SK-N-SH (cell line): ENCODE measurements at regions not wholly inside any gene's neighbourhood (a gene's known extent, or its start where the extent isn't known, plus 50 kb on each side); places are given as distances from the start of the nearest gene placed in this dataset.

ENCODE experiments used
- CTCF ChIA-PET: fragments of 300-600, 350-600 bp; formaldehyde crosslinking; extraction: SDS; loops from one replicate; lab custom pipeline; 2021; lab: Yijun Ruan, JAX
- POLR2A ChIA-PET: fragments of 350-600 bp; sonication (Branson Sonifier 250); formaldehyde crosslinking; extraction: SDS; loops from one replicate; lab custom pipeline; 2020; ENCODE audit warnings: antibody characterized with exemption, inconsistent platforms; lab: Yijun Ruan, JAX
- DNase-seq: peaks from one replicate; pipeline ENCODE4 v3.0.0; 2012
- H2AFZ ChIP-seq: fragments of 200-600 bp; sonication (generic); 2 replicates; pipeline ENCODE4 v1.8.1; 2016; ENCODE audit warnings: antibody characterized with exemption, mild to moderate bottlenecking, low read depth
- H3F3A ChIP-seq: fragments of 200-600 bp; sonication (generic); replicated peaks from 2 replicates; pipeline ENCODE3; 2016; ENCODE audit warnings: antibody characterized with exemption, mild to moderate bottlenecking; ENCODE audit not compliant: insufficient read depth
- H3K27ac ChIP-seq, 2 experiments: fragments of 200-500 bp in 1 of 2; fragments of 200-600 bp in 1 of 2; sonication (Bioruptor generic) in 1 of 2; sonication (generic), shearing (Covaris generic) in 1 of 2; 2 replicates each; pipeline versions ENCODE4 v1.5.1 to v1.6.1; 2014 to 2016; ENCODE audit warnings: low read depth in 2 of 2, inconsistent platforms in 1 of 2, low read length in 1 of 2, mild to moderate bottlenecking in 1 of 2, mixed read lengths in 1 of 2
- H3K27me3 ChIP-seq: fragments of 200-600 bp; sonication (generic), shearing (Covaris generic); 2 replicates; pipeline ENCODE4 v1.6.1; 2016; ENCODE audit warnings: mixed run types; ENCODE audit not compliant: insufficient read depth
- H3K36me3 ChIP-seq, 2 experiments: fragments of 200-500 bp in 1 of 2; fragments of 200-600 bp in 1 of 2; sonication (Bioruptor generic) in 1 of 2; sonication (generic) in 1 of 2; replicated peaks in 1 of 2; 2 replicates each; pipeline versions ENCODE3 to v1.5.1; 2014 to 2016; ENCODE audit warnings: low read length in 1 of 2, mild to moderate bottlenecking in 1 of 2; ENCODE audit not compliant: insufficient read depth in 2 of 2, control insufficient read depth in 1 of 2
- H3K4me1 ChIP-seq, 2 experiments: fragments of 200-500 bp in 1 of 2; fragments of 200-600 bp in 1 of 2; sonication (Bioruptor generic) in 1 of 2; sonication (generic), shearing (Covaris generic) in 1 of 2; 2 replicates each; pipeline versions ENCODE4 v1.5.1 to v1.6.1; 2014 to 2016; ENCODE audit warnings: low read depth in 1 of 2, low read length in 1 of 2, mixed run types in 1 of 2; ENCODE audit not compliant: insufficient read depth in 2 of 2, control insufficient read depth in 1 of 2
- H3K4me2 ChIP-seq: fragments of 200-600 bp; sonication (generic), shearing (Covaris generic); 2 replicates; pipeline ENCODE4 v1.6.1; 2017; ENCODE audit warnings: mixed run types
- H3K4me3 ChIP-seq, 2 experiments: fragments of 200-500 bp in 1 of 2; fragments of 200-600 bp in 1 of 2; sonication (Bioruptor generic) in 1 of 2; sonication (generic), shearing (Covaris generic) in 1 of 2; 2 replicates each; pipeline versions ENCODE4 v1.5.1 to v1.8.1; 2014 to 2016; ENCODE audit warnings: low read depth in 2 of 2, inconsistent platforms in 1 of 2, low read length in 1 of 2, mild to moderate bottlenecking in 1 of 2, mixed read lengths in 1 of 2, moderate library complexity in 1 of 2
- H3K79me2 ChIP-seq: fragments of 200-600 bp; sonication (generic); 2 replicates; pipeline ENCODE4 v1.8.1; 2017; ENCODE audit warnings: mild to moderate bottlenecking; ENCODE audit not compliant: insufficient read depth
- H3K9ac ChIP-seq: fragments of 200-600 bp; sonication (generic); 2 replicates; pipeline ENCODE4 v1.6.1; 2017; ENCODE audit warnings: mixed run types
- H3K9me2 ChIP-seq: fragments of 200-600 bp; sonication (generic); 2 replicates; pipeline ENCODE4 v1.6.1; 2017; ENCODE audit warnings: mixed run types
- H3K9me3 ChIP-seq: fragments of 200-600 bp; sonication (generic); 2 replicates; pipeline ENCODE4 v1.6.1; 2017; ENCODE audit warnings: mixed run types, mild to moderate bottlenecking, moderate library complexity
- H4K20me1 ChIP-seq: fragments of 200-600 bp; sonication (generic); 2 replicates; pipeline ENCODE4 v1.6.1; 2017; ENCODE audit warnings: mild to moderate bottlenecking, mixed run types; ENCODE audit not compliant: insufficient read depth
- ELF1 ChIP-seq: IDR thresholded peaks from 2 replicates; pipeline ENCODE4 v1.4.0; 2012
- FOXJ3 ChIP-seq: sonication (generic); formaldehyde crosslinking; IDR thresholded peaks from 2 replicates; pipeline ENCODE4 v1.5.1; 2020; ENCODE audit warnings: mild to moderate bottlenecking, missing genetic modification reagents
- FOXM1 ChIP-seq: IDR thresholded peaks from 2 replicates; pipeline ENCODE4 v1.4.0; 2012; ENCODE audit warnings: low read depth, mild to moderate bottlenecking
- JUND ChIP-seq: IDR thresholded peaks from 2 replicates; pipeline ENCODE4 v1.4.0; 2012
- MXI1 ChIP-seq: IDR thresholded peaks from 2 replicates; pipeline ENCODE4 v1.6.1; 2012; ENCODE audit warnings: mild to moderate bottlenecking, low read depth, low read length, improper control_type of control experiment
- POLR2AphosphoS5 ChIP-seq: IDR thresholded peaks from 2 replicates; pipeline ENCODE4 v1.6.1; 2012; ENCODE audit warnings: low read depth, low read length
- RCOR1 ChIP-seq: fragments of 150-350 bp; IDR thresholded peaks from 2 replicates; pipeline ENCODE4 v1.6.1; 2017; ENCODE audit warnings: antibody characterized with exemption, low read length
- RXRA ChIP-seq: IDR thresholded peaks from 2 replicates; pipeline ENCODE4 v1.4.0; 2012; ENCODE audit warnings: low read depth, mild to moderate bottlenecking, borderline replicate concordance
- SIN3A ChIP-seq: IDR thresholded peaks from 2 replicates; pipeline ENCODE4 v1.6.1; 2012; ENCODE audit warnings: low read depth, mild to moderate bottlenecking, low read length, moderate library complexity, borderline replicate concordance
- SMC3 ChIP-seq: IDR thresholded peaks from 2 replicates; pipeline ENCODE4 v1.6.1; 2012; ENCODE audit warnings: low read depth, low read length, improper control_type of control experiment
- TEAD4 ChIP-seq: IDR thresholded peaks from 2 replicates; pipeline ENCODE4 v1.4.0; 2012; ENCODE audit warnings: mild to moderate bottlenecking, borderline replicate concordance; ENCODE audit not compliant: insufficient read depth
- YY1 ChIP-seq: IDR thresholded peaks from 2 replicates; pipeline ENCODE4 v1.4.0; 2012; ENCODE audit warnings: low read depth, mild to moderate bottlenecking
- WGBS: methylation state at CpG from one replicate; pipeline ENCODE4 v1.1.6; 2017; ENCODE audit warnings: low lambda C conversion rate; 5-methylcytosine and 5-hydroxymethylcytosine counted together
- TF ChIP-seq, protein P1 (sequence below): IDR thresholded peaks from 2 replicates; pipeline ENCODE4; 2012
- TF ChIP-seq, protein P2 (sequence below): fragments of 150-350 bp; IDR thresholded peaks from 2 replicates; pipeline ENCODE4 v1.6.1; 2017; ENCODE audit warnings: antibody characterized with exemption, low read length, low read depth, borderline replicate concordance
- TF ChIP-seq, protein P3 (sequence below): IDR thresholded peaks from 2 replicates; pipeline ENCODE4 v1.6.1; 2012; ENCODE audit warnings: mild to moderate bottlenecking, low read depth, low read length, moderate library complexity
- TF ChIP-seq, protein P4 (sequence below): IDR thresholded peaks from 2 replicates; pipeline ENCODE4 v1.4.0; 2012; ENCODE audit warnings: low read depth, borderline replicate concordance

DNA sequence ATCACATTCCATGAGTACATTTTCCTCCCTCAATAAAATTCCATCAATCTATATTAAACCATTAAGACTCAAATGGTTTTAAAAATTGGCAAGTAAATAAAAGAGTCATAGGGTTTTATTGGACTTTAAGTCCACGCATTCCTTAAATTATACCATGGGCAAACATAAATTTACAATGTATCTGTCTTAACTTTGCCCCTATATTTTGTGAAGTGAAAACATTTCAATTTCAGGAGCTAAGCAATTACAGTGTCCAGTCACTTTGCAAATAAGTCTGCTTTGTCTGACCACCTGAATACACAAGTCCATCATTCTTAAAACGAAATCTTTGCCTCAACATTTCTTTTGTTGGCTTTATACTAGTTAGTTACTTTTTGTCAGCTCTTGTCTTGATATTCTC, 197.5 kb upstream of the SEMA3D start:
- TF ChIP-seq TEAD4 (no peak), FOXJ3 (CRISPR knock-in tag) (no peak), FOXM1 (no peak), YY1 (no peak), POLR2AphosphoS5 (no peak), MXI1 (no peak), RCOR1 (no peak), RXRA (no peak), SIN3A (no peak), ELF1 (no peak), JUND (no peak), SMC3 (no peak)
- TF ChIP-seq, protein P1, sequence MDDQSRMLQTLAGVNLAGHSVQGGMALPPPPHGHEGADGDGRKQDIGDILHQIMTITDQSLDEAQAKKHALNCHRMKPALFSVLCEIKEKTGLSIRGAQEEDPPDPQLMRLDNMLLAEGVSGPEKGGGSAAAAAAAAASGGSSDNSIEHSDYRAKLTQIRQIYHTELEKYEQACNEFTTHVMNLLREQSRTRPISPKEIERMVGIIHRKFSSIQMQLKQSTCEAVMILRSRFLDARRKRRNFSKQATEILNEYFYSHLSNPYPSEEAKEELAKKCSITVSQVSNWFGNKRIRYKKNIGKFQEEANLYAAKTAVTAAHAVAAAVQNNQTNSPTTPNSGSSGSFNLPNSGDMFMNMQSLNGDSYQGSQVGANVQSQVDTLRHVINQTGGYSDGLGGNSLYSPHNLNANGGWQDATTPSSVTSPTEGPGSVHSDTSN, result no peak
- TF ChIP-seq, protein P2, sequence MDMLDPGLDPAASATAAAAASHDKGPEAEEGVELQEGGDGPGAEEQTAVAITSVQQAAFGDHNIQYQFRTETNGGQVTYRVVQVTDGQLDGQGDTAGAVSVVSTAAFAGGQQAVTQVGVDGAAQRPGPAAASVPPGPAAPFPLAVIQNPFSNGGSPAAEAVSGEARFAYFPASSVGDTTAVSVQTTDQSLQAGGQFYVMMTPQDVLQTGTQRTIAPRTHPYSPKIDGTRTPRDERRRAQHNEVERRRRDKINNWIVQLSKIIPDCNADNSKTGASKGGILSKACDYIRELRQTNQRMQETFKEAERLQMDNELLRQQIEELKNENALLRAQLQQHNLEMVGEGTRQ, result no peak
- TF ChIP-seq, protein P3, sequence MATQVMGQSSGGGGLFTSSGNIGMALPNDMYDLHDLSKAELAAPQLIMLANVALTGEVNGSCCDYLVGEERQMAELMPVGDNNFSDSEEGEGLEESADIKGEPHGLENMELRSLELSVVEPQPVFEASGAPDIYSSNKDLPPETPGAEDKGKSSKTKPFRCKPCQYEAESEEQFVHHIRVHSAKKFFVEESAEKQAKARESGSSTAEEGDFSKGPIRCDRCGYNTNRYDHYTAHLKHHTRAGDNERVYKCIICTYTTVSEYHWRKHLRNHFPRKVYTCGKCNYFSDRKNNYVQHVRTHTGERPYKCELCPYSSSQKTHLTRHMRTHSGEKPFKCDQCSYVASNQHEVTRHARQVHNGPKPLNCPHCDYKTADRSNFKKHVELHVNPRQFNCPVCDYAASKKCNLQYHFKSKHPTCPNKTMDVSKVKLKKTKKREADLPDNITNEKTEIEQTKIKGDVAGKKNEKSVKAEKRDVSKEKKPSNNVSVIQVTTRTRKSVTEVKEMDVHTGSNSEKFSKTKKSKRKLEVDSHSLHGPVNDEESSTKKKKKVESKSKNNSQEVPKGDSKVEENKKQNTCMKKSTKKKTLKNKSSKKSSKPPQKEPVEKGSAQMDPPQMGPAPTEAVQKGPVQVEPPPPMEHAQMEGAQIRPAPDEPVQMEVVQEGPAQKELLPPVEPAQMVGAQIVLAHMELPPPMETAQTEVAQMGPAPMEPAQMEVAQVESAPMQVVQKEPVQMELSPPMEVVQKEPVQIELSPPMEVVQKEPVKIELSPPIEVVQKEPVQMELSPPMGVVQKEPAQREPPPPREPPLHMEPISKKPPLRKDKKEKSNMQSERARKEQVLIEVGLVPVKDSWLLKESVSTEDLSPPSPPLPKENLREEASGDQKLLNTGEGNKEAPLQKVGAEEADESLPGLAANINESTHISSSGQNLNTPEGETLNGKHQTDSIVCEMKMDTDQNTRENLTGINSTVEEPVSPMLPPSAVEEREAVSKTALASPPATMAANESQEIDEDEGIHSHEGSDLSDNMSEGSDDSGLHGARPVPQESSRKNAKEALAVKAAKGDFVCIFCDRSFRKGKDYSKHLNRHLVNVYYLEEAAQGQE, result no peak
- TF ChIP-seq, protein P4, sequence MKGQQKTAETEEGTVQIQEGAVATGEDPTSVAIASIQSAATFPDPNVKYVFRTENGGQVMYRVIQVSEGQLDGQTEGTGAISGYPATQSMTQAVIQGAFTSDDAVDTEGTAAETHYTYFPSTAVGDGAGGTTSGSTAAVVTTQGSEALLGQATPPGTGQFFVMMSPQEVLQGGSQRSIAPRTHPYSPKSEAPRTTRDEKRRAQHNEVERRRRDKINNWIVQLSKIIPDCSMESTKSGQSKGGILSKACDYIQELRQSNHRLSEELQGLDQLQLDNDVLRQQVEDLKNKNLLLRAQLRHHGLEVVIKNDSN, result no peak
- Histone ChIP-seq H3K9ac (no peak overlapping the region), H3K9me3 (no peaks in the 10 kb centered on the region), H3K27ac (no peak overlapping the region), H3K9me2 (no peaks in the 10 kb centered on the region), H4K20me1 (no peaks in the 10 kb centered on the region), H3K27me3 (no peaks in the 10 kb centered on the region), H3K36me3 (no peaks in the 10 kb centered on the region), H2AFZ (no peak overlapping the region), H3K4me2 (no peak overlapping the region), H3K79me2 (no peaks in the 10 kb centered on the region), H3K4me1 (no peaks in the 10 kb centered on the region), H3K4me3 (no peak overlapping the region), H3F3A (no peaks in the 10 kb centered on the region)
- WGBS, result 75% methylated on average over 2 of the region's 2 CpGs
- DNase-seq, result no peak
- ChIA-PET CTCF (interaction anchor here (0.9 to 1.6 kb wide), 4 partner anchors 9 to 18 kb away, joined by 3 read pairs; no protein-coding TSS in a partner anchor), POLR2A (no interaction called here)
